Activated effector memory CD4-positive, alpha-beta T cell treated with Interleukin-2 at 50 U/mL for 16 hours (primary cell): ENCODE measurements at regions not wholly inside any gene's neighbourhood (a gene's known extent, or its start where the extent isn't known, plus 50 kb on each side); places are given as distances from the start of the nearest gene placed in this dataset.
"Not testable (repeated sequence)": the region's sequence is repeated elsewhere in the genome, so short reads cannot be mapped to it uniquely, and the experiment has no call there.

ENCODE experiments used
- DNase-seq: peaks from one replicate; pipeline ENCODE4 v3.0.0-alpha.2; 2020

DNA sequence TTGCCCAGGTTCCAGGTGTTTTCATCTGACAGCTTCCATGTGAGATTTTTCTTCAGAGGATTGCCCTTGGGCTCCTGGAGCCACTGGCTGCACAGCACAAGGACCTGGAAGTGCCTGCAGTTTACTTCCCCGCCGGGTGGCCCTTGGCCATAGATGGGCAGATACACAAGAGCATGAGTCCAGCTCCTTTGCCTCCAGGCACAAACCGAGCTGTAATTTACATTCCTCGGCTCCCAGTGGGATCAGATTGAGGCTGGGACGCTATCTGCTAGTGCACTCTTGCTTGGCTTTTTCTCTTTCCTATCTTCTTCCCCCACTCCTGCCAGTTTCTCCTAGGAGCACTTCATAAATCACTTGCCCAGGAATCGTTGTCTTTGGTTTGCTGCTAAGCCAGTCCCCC is 85.4 kb upstream of the RALY start:
- no peak for DNase-seq

DNA sequence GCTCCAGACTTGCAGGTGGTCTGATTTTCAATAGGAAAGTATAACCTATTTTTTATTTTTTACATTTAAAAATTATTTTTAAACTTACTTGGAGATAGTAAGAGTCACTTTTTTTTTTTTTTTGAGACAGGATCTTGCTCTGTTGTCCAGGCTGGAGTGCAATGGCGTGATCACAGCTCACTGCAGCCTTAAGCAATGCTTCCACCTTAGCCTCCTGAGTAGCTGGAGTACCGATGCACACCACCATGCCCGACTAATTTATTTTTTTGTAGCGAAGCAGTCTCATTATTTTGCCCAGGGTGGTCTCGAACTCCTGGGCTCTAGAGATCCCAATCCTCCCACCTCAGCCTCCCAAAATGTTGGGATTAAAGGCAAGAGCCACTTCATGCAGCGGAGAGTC is 84.8 kb upstream of the RALY start:
- no peak for DNase-seq

DNA sequence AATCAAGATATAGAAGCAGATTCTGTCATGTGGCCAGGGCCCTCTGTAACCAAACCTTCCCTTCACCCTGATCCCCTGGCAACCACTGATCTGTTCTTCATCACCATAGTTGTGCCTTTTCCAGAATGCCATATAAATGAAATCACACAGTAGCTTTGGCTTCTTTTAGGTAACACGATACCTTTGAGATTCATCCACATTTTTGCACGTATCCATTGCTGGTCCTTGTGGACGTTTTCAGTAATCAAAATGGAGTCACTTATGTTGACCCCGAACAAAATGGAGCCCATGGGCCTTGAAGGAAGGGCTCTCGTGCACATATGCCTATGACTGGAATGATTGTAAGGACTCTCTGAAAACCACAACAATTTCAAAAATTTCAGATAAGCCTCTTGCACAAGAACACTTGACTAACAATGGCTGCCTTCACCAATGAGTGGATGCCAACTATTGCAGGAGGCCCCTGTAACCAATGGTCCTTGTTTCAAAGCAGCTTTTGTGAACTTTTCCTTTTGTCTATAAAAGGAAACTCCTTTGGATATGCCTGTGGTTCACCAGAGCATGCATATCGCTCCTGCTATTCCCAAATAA is 84.3 kb upstream of the RALY start:
- DNase-seq, result no peak

DNA sequence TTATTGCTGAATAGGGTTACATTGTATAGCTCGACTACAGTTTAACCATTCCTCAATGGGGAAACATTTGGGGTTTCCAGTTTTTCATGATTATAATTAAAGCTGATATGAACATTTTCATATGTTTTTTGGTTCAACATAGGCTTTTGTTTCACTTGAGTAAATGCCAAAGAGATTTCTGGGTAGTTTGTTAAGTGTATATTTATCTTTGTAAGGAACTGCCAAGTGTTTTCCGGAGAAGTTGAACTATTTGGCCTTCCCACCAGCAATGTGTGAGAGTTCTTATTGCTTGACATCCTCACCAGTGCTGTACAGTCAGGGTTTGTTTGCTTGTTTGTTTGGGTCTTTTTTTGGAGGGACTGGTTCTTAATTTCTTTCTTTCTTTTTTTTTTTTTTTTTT is 83.7 kb upstream of the RALY start:
- no peak for DNase-seq

DNA sequence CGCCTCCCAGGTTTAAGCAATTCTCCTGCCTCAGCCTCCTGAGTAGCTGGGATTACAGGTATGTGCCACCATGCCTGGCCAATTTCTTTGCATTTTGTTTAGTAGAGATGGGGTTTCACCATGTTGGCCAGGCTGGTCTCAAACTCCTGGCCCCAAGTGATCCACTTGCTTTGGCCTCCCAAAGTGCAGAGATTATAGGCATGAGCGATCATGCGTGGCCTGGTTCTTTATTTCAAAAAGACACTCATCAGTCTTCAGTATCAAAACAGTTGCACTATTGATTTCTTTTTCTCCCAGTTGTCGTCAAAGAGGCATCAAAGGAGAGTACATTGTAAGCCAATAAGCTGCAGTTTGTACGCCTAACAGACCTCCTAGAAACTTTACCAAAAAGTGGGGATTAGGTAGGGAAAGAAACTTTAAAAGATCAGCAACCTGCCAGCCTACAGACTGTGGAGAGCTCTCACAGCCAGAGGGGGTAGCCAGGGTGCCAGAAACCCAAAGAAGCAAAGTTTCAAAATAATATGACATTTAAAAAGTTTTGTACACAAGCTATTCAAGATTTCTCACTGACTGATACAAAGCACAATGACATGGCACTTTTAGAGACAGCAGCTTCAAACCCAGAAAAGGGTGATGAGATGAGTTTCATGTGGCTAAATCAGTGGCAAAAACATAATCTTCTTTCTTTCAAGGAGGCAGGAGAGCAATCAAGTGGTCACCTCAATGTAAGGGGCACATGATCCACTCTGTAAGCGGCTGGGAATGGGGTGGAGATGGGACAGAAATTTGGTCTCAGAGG is 83.0 kb upstream of the RALY start:
- DNase-seq, result no peak

DNA sequence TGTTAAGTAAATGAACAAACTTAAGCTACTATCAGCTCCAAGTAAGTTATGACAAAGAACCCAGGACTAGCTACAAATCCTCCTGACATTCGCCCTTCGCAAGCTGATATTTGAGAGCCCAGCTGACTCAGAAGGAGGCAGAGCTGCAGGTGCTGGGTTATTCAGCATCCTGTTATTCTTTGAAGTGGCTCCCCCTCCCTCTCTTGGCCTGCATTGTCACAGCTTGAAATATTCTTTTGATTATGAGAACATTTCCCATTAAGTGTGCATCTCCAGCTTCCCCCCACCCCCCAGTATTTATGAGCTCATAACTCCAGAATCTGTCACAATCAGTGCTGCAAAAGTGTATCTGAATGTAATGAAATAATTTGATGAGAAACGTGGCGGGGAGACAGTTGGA is 78.8 kb upstream of the RALY start:
- peak; percentile 10 for DNase-seq

DNA sequence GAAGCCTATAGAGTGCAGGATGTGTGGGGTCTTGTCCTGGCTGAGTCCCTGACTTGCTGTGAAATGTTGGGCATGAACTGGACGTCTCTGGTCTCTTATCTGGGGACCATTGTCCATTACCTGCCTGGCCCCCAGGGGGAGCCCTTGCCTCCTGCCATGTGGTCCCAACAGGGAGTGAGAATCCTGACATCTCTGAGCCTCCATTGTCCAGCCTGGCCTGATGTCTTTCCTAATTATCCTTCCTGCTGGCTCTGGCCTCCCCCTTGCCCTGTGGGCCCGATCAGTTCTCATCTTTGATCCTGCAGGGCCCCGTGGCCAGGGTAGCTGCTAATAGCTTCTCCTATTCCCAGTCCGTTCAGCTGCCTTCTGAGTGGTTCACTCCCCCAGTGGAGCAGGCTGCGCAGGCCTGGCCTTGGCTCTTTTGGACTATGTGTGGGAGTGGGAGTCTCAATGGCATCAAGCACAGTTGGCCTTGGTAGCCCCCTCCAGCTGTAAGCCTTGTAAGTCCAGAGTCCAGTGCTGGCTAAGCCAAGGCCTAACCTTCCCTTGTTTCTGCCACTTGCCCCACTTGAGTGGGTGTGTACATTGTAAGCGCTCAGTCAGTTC is 77.9 kb upstream of the RALY start:
- peak; percentile 45 for DNase-seq

DNA sequence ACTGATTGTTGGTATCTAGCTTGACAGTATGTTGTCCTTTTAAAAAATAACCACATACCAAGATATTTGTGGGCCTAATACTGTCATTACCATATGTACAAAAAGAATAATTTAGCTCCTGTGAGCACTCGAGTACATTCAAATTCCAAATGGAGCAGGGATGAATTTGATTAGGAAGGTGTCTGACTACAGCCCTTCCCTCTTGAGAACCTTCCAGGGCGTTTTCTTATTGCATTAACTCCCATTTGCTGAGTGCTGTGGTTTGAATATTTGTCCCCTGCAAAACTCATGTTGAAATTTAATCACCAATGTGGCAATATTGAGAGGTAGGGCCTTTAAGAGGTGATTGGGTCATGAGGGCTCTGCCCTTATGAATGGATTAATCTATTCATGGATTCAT is 76.9 kb upstream of the RALY start:
- no peak for DNase-seq

DNA sequence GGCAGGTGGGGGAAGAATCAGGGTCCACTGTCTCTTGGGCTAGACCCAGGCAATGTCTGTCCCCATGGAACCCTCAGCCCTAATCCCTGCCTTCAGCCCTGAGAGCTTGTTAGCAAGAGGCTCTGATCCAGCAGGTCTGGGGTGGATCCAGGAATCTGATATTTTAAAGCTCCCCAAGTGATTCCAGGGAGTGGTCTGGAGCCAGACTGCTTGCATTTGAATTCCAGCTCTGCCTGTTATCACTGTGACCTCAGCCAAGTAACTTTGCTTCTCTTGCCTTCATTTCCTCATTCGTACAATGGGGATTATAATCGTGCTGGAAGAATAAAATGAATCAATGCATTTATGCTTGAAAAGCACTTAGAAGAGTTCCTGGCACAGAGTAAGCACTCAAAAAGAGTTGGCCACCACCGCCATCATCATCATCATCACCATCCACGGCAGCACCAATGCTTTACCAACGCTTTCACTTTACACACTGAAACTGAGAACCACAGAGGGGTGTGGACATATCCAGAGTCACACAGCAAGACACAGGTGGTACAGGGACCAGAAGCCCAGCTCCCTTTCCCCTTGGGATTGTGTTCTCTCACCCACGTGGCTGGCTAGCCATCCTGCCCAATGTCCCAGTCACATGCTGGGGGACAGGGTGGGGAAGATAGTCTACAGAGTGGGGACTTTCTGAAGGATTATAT is 75.7 kb upstream of the RALY start:
- no peak for DNase-seq

DNA sequence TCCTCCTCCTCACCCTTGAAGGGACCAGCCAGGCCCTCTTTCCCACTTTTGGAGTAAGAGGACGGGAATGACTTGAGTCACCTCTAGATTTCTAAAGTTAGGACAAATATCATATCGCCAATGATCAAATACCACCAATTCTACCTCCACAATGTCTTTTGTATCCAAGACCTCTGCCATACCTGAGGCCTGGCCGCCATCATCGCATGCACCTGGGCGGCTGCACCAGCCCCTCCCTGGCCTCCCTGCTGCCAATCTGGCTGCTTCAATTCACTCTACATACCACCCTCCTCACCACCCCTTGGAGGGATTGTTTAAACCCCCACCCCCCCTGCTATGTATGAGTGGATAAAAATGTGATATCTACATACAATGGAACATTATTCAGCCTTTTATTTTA is 75.0 kb upstream of the RALY start:
- no peak for DNase-seq

DNA sequence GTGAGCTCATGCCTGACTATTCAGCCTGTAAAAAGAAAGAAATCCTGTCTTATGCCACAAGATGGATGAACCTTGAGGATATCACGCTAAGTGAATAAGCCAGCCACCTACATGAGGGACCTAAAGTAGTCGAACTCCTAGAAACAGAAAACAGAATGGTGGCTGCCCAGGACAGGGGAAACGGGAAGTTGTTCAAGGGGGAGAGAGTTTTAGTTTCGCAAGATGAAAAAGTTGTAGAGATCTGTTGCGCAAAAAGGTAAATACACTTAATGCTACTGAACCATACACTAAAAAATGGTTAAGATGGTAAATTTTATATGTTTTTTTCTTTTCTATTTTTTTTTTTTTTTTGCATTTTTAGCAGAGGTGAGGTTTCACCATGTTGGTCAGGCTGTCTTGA is 74.1 kb upstream of the RALY start:
- DNase-seq, result no peak

DNA sequence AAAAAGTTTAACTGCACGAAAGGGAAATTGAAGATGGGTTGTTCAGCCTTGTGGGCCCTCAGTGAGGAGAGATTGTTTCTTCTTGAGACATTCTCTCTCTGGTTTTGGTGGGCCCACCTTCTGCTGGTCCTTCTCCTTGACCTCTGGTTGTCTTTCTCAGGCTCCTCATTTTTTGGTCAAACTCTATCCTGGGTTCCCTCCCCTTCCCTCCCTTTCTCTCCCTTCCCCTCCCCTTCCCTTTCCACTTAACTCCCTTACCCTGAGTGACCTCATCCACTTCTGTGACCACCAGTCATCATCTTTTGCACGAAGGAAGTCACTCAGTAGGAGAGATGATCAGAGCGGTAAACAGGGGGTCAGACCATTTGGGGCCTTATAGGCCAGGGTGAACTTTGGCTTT is 71.5 kb upstream of the RALY start:
- no peak for DNase-seq

DNA sequence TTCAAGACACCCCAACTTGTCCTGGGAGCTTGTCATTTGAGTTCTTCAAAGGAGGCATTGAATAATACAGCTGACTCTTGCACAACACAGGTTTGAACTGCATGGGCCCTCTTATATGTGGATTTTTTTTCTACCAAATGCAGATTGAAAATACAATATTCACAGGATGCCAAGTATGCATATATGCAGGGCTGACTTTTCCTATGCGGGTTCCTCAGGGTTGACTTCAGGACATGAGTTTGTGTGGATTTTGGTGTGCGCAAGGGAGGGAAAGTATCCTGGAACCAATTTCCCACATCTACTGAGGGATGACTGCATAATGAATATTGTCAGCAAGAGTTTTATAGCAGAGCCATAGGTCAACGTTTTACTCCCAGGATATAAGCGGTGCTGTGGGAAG is 70.0 kb upstream of the RALY start:
- no peak for DNase-seq

DNA sequence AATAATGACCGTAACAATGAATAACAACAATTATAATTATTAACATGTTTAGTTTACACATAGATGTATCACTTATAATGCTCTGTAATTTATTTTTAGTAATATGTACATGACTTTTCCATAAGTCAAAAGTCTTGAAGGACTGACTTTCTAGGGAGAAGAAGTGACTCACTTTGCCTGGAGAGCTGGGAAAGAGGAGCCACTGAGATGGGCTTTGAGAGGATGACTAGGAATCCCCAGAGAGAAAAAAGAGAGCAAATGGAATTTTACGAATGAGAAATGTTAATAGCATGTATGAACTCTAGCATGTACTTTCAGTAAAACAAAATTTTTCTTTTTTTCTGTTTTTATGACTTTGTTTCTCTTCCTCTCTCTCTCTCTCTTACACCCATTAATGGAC is 67.8 kb upstream of the RALY start:
- DNase-seq, result no peak

DNA sequence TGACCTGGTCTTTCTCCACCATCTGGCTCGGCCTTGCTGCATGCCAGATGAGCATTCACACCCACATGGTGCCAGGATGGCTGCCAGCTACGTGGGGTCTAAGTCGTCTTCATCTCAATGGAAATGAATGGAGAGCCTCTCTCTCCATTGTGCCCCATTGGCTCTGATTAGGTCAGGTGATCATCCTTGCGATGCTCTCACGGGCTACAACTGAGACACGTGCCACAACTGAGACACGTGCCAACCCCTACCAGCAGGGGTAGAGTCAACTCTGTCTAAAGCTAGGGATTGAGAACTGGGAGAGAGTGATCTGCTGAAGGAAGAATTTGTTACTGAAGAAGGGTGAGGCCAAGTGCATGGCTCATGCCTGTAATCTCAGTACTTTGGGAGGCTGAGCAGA is 67.3 kb upstream of the RALY start:
- DNase-seq, result no peak

DNA sequence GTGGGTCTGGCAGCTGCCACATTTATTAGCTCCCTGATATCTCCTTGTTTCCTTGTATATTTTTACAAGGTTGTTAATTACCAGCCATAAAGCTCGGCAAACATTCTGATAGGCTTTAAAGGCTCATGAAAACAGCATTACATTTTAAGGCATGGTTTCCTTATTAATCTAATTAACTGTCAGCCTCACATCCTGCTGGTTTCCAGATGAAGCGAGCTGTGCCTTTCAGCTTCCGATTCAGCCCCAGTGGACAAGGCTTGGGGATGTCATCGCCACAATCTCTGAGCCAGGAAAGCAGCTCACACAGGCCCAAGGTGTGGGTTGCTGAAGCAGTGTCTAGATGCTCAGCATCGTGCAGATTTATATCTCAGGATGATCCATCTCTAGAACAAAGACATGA is 66.0 kb upstream of the RALY start:
- DNase-seq, result no peak

DNA sequence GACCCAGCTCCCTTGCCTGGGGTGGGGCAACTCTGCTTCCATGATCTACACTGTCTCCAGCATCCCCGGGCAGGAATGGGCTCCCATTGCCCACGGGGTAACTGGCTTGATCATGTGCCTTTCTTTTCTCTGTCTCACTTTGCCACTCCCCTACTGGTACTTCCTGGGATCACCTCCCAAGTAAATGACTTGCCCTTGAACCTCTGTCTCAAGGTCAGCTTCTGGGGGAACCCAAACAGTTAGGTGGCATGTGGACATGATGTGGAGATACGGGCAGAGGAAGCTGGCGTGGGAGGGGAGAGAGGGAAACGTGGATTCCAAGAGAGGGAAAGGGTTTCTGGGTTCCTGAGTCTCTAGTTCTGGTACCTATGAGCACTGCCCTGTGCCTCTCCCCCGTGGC is 63.8 kb upstream of the RALY start:
- no peak for DNase-seq

DNA sequence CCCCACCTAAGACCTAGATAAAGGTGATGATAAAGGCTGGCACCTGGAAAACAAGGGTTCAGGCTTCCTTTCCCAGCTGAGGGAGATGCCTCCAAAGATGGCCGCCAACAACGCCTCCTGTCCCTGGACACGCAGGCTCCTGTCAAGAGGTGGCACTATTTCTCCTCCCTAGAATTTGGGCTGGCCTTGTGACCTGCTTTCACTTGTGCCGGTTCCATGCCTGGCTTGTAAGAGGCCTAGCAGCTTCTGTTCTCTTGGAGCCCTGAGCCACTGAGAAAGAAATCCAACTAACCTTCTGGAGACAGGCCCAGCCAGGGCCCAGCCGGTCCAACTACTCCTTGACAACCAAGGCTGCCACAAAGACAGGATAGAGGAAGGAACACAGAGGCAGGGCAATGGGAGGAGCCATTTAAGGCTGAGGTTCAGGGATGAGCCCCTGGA is 60.2 kb upstream of the RALY start:
- DNase-seq, result peak; percentile 13

DNA sequence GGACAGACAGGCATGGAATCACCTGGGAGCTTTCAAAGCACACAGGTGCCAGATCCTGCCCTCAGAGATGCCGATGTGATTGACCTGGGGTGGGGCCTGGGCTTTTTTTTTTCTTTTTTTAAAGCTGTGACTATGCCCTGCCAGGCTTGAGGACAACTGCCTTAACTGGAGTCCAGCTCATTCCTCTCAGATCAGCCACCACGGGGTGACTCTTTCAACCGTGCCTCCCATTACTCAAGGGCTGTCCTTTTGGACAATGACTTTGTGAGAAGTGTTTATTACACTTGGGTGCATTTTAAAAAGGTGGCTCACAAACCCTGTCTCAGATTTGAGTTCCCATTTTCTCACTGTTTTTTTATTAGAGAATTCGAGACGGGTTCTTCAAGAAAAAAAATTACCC is 57.1 kb upstream of the RALY start:
- DNase-seq, result no peak

DNA sequence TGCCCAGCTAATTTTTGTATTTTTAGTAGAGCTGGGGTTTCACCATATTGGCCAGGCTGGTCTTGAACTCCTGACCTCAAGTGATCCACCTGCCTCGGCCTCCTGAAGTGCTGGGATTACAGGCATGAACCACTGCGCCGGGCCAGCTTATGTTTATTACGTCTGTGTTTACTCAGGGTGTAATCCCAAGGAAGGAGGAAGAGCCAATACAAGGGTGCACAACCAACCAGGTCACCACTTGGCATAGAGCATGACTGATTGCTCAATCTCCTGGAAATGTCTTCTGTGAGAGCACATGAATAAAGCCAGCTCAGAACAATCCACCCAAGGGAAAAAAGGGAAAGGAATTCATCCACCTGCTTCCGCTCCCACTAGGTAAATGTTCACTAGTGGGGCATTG is 54.7 kb upstream of the RALY start:
- not testable (repeated sequence) for DNase-seq

DNA sequence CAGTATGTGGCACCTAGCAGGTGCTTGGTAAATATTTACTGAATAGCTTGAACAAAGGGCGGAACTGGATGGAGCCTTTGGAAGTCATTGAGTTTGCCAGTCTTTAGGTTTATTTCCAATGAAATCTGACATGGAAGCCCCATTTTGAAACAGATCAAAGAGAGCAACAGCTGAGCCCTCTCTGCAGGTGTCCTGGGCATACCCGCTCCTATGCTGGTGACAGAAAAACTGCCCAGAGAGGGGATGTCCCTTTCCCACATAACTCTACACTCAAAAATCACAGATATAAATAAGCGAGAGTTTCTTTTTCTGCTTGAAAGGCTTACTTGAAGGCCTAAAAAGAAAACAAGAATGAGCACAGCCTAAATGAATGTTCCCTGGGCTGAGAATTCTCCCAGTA is 53.0 kb upstream of the RALY start:
- no peak for DNase-seq
